Psoas muscle (tissue), 7 donors: ENCODE measurements at regions not wholly inside any gene's neighbourhood (a gene's known extent, or its start where the extent isn't known, plus 50 kb on each side); places are given as distances from the start of the nearest gene placed in this dataset.

Experiments
- ATAC-seq, 4 donors: fragments of 200-7000 bp; cut with Tn5 transposase; one replicate each; pipeline ENCODE4 v1.9.1; 2020; ENCODE audit warnings: moderate library complexity in 3 of 4, mild to moderate bottlenecking in 2 of 4
- DNase-seq, 2 donors: peaks; one replicate each; pipeline ENCODE4 v3.0.0-alpha.2; 2020
- H3K27ac ChIP-seq: fragments of 200-600 bp; one replicate; pipeline ENCODE4 v1.8.0; 2022
- H3K27me3 ChIP-seq, 3 donors: fragments of 200-600 bp in 1 of 3; one replicate each; pipeline versions ENCODE4 v1.6.1 to v1.8.0; 2013 to 2022; ENCODE audit warnings: low read length in 2 of 3, mild to moderate bottlenecking in 2 of 3, moderate library complexity in 1 of 3; ENCODE audit not compliant: insufficient read depth in 3 of 3
- H3K36me3 ChIP-seq, 2 donors: fragments of 200-600 bp in 1 of 2; one replicate each; pipeline versions ENCODE4 v1.6.1 to v1.8.0; 2013 to 2022; ENCODE audit warnings: low read depth in 1 of 2, mild to moderate bottlenecking in 1 of 2, moderate library complexity in 1 of 2; ENCODE audit not compliant: insufficient read depth in 1 of 2
- H3K4me1 ChIP-seq: fragments of 200-600 bp; one replicate; pipeline ENCODE4 v1.8.0; 2022
- H3K4me3 ChIP-seq: fragments of 200-600 bp; one replicate; pipeline ENCODE4 v1.8.0; 2022; ENCODE audit warnings: mild to moderate bottlenecking
- H3K9me3 ChIP-seq: fragments of 200-600 bp; one replicate; pipeline ENCODE4 v1.8.0; 2022
- CTCF ChIP-seq: fragments of 200-600 bp; IDR thresholded peaks from one replicate; pipeline ENCODE4 v1.8.0; 2022; ENCODE audit warnings: antibody characterized with exemption
- WGBS, 3 donors: extraction: QIAGEN DNeasy Blood & Tissue Kit; methylation state at CpG; one replicate each; pipeline versions ENCODE4 v1.1.6 to v1.1.7; 2013; 5-methylcytosine and 5-hydroxymethylcytosine counted together
- intact Hi-C, 2 donors: fragments of 100-400 bp; cut with DNase I; formaldehyde crosslinking; loops; one replicate each; pipeline versions ENCODE4 v1.11.0 to v1.14.2; 2022
- donor health status: healthy with polysubstance abuse.
- donor health status: DM: no; HTN: no; CAD: no; lungs with moderate emphysema.
- donor health status: Bipolar disorder and iron deficiency.
- donor health status: healthy.
- donor health status: DM: yes; HTN: yes; CAD: no.
- donor health status: DM: no; HTN: no; CAD: no.
- donor health status: DM: yes; HTN: yes; CAD: no.

- Histone ChIP-seq H3K4me3 (no peak overlapping the region), H3K4me1 (no peaks in the 10 kb centered on the region), H3K27ac (no peak overlapping the region), H3K36me3 (no peaks in the 10 kb centered on the region), H3K27me3 (peaks cover 0 to 4% (median 0%) of the 10 kb centered on the region in 3 donors), H3K9me3 (no peaks in the 10 kb centered on the region)
- intact Hi-C loops, result no loop called here
- ATAC-seq, result no peak
- no peak for DNase-seq
- no peak for TF ChIP-seq CTCF
Observed at GRCh38 chr12:47413806-47414205, 292.0 kb downstream of the RPAP3 start.

- Histone ChIP-seq H3K36me3 (no peaks in the 10 kb centered on the region), H3K4me1 (peaks cover under 1% of the 10 kb centered on the region), H3K27me3 (peaks cover 0 to 1% (median 0%) of the 10 kb centered on the region in 3 donors), H3K27ac (no peak overlapping the region), H3K4me3 (no peak overlapping the region), H3K9me3 (no peaks in the 10 kb centered on the region)
- DNase-seq (no peak), ATAC-seq (no peak)
- intact Hi-C loops, result no loop called here
- WGBS, 3 donors, result 67 to 81% (median 79%) methylated on average over 3 of the region's 3 CpGs
- TF ChIP-seq CTCF, result no peak
Observed at GRCh38 chr12:47412601-47413236, 293.1 kb downstream of the RPAP3 start.

GRCh38 chr12:47411966-47412365 lies 293.9 kb downstream of the RPAP3 start:
- intact Hi-C loops, result no loop called here
- H3K36me3 ChIP-seq, result no peaks in the 10 kb centered on the region
- no peaks in the 10 kb centered on the region for H3K27me3 ChIP-seq
- H3K9me3 ChIP-seq, result no peaks in the 10 kb centered on the region
- no peak for TF ChIP-seq CTCF
- no peak overlapping the region for H3K27ac ChIP-seq
- no peak for DNase-seq
- ATAC-seq, result no peak
- H3K4me1 ChIP-seq, result peaks cover 7% of the 10 kb centered on the region
- H3K4me3 ChIP-seq, result no peak overlapping the region

GRCh38 chr12:47410862-47411261 lies 295.0 kb downstream of the RPAP3 start:
- Histone ChIP-seq H3K27ac (no peak overlapping the region), H3K36me3 (no peaks in the 10 kb centered on the region), H3K4me3 (no peak overlapping the region), H3K9me3 (no peaks in the 10 kb centered on the region), H3K4me1 (peaks cover 7% of the 10 kb centered on the region), H3K27me3 (no peaks in the 10 kb centered on the region)
- WGBS, 3 donors, result 85 to 94% (median 90%) methylated on average over 3 of the region's 3 CpGs
- DNase-seq (no peak), ATAC-seq (no peak)
- intact Hi-C loops, result no loop called here
- no peak for TF ChIP-seq CTCF

- Histone ChIP-seq H3K36me3 (no peaks in the 10 kb centered on the region), H3K9me3 (no peaks in the 10 kb centered on the region)
- intact Hi-C loops, result no loop called here
Observed at GRCh38 chr12:47410383-47410782, 295.4 kb downstream of the RPAP3 start.

More at GRCh38 chr12:47410383-47410782, 295.4 kb downstream of the RPAP3 start:
- DNase-seq (no peak), ATAC-seq (no peak)
- Histone ChIP-seq H3K27ac (no peak overlapping the region), H3K4me3 (no peak overlapping the region), H3K27me3 (no peaks in the 10 kb centered on the region), H3K4me1 (peaks cover 7% of the 10 kb centered on the region)
- no peak for TF ChIP-seq CTCF
